Right renal cortex interstitium (tissue), 3 donors: ENCODE measurements at regions not wholly inside any gene's neighbourhood (a gene's known extent, or its start where the extent isn't known, plus 50 kb on each side); places are given as distances from the start of the nearest gene placed in this dataset.
"Not testable (repeated sequence)": the region's sequence is repeated elsewhere in the genome, so short reads cannot be mapped to it uniquely, and the experiment has no call there.

ENCODE experiments used
- DNase-seq, 3 donors: peaks; one replicate each; pipeline ENCODE4 v3.0.0-alpha.2; 2013; ENCODE audit warnings: low read depth in 3 of 3, low spot score in 2 of 3

DNA sequence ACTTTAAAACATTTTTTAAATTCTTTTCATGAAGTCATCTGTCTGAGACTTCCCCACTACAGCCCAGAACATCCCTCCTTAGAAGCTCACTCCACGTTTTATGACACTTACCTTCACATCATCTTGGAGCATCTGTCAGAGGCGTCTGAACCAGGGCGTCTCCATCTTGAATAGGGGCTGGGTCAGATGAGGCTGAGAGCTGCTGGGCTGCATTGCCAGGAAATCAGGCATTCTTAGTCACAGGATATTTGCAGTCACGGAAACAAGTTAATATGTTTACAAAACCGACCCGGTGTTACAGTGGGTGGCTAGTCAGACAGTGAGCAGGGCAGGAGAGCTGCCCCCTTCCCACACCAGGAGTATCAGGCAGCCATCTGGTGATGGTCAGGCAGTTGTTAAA is 456.5 kb downstream of the FBXO15 start:
- DNase-seq = no peak

DNA sequence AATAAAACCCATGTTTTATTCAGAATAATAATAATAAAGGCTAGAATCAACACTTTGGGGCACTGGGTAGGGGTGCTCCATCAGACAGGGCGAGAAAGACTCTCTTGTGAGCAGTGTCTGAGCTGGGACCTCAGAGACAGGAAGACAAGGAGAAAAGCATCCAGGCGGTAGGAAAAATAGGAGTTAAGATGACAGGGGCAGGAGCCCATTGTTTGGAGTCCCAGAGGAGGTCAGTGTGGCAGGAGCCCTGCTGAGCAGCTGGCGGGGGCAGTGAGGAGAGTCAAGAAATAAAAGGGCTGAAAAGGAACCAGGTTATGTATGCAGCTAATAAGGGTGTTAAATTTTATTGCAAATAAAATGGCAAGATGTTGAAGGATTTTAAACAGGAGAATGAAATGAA is 457.4 kb downstream of the FBXO15 start:
- DNase-seq = no peak

DNA sequence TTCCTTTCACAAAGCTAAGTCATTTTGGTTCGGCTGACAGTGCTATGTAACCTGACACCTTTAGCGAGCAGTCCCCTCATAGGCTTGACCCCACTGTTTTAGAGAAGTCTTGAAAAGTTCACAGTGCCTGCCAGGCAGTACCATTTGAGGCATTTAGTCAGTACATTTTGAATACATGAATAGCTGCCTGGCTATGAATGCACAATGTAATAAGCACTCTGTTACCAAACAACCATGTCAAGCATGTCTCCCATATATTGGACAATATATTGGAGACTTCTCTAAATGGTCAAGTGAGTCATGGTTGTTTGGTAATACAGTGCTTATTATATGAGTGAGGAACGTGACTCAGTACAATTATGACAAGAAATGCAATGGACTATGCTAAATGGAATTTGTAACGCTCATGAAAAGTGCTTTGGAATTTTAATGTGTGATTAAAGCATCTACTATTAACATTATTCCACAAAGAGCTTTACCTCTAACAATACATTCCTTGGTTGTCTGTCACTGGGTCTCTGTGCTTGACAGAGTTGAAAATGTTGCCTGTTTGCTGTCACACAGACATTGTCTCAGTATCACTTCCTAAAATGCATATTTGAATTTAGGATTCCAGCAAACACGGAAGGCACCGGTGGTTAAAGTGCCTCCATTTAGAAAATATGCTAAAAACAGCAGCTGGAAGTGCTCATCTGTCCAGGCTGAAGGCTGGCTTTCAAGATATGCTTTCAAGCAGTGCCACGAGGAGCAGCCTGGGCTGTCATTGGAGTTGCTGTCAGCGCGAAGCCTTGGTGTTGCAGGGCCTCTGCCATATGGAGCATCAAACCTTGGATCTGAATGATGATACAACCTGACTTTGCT is 458.6 kb downstream of the FBXO15 start:
- no peak for DNase-seq

DNA sequence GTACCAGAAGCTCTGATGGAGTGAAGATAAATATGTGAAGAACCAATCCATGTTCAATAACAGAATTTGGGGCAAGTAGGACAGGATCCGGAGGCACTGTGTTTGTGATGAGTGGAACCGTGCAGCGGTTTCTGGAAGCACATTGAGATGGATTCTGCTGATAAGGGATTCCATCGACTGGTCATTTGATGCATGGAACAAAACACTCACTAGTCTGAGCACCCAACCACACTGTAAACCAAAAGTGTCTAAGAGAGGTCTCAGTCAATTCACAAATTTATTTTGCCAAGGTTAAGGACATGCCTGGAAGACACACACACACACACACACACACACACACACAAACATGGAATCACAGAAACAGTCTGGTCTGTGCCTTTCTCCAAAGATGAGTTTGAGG is 459.5 kb downstream of the FBXO15 start:
- DNase-seq = no peak

DNA sequence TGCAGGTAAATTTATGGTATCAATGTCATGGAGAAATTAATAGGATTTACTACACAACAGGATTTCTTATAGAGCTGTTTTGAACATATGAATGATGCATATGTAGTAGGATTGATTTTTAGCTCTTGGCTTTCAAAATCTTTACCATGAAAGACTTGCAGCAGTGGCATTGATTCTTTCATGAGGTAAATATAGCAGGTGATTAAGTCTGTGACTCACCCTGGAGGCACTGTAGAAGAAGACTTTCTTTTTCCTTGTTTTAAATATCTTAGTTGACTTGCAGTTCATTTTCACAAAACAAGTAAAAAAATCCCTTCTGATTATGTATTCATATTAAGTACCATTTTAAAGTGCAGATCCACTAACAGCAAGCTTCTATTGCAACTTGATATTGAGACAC is 463.0 kb downstream of the FBXO15 start:
- DNase-seq = no peak

DNA sequence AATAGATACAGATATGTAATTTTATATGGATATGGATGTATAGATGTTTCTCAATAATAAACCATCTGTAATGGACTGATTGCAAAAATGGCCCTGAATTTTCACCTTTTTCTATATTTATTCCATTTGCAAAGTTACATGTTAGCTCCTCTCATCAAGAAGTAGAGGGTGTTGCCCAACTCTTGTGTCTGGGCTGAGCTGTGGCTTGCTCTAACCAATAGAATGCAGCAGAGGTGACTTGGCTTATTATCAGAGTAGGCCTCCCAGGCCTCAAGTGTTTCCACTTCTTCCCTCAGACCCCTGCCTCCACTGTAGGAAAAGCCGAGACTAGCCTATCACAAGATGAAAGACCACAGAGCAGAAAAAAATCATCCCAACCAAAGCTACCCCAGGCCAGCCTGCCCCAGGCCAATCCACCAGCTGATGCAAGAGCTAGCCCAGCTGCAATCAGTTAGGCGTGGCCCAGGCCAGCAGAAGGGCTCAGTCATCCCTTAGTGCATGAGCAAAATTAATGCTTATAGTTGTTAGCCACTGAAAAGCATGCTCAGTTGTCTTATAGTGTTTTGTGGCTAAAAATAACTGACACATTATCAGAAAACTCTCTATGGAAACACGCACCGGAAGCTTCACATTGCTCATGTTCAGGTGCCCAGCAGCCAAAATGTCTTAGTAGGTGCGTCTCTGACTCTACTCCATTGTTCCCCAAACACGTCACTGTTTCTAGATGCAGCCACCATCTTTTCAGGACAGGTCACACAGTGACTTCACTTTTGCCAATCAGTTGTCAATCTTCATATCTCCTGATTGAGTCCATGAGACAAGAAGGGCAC is 464.0 kb downstream of the FBXO15 start:
- DNase-seq = no peak

DNA sequence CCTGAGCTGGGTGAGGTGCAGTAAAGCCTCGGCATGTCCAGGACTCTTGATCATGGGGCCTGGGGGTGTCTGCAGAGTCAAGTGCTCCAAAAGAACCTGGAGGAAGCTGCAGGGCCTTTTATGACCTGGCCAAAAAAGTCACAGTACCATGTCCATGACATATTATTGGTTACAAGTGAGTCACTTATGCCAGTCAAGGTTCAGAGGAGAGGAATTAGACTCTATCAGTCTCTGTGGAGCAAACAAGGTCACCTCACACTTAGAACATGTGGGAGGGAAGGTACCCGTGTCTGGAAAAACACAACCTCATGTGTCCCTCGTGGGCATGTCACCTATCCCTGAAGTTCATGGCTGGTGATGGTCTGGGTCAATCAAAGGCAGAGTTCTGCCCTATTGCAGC is 465.7 kb downstream of the FBXO15 start:
- no peak for DNase-seq

DNA sequence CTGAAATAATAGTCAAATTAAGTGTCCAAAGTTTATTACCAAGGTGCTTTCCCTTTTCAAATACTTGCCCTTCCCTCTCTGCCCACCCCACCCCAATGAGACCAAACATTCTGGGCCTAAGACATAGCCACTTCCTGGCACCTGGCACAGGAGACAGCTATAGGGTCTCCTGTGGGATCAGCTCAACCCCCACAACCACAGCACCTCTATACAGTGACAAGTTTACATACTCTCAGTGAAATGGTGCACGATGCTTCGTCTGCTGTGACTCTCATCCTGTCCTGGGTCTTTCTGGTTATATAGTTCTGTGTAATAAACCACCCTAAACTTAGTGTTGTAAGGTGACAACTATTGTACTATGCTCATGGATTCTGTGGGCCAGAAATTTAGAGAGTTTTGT is 466.2 kb downstream of the FBXO15 start:
- no peak for DNase-seq

DNA sequence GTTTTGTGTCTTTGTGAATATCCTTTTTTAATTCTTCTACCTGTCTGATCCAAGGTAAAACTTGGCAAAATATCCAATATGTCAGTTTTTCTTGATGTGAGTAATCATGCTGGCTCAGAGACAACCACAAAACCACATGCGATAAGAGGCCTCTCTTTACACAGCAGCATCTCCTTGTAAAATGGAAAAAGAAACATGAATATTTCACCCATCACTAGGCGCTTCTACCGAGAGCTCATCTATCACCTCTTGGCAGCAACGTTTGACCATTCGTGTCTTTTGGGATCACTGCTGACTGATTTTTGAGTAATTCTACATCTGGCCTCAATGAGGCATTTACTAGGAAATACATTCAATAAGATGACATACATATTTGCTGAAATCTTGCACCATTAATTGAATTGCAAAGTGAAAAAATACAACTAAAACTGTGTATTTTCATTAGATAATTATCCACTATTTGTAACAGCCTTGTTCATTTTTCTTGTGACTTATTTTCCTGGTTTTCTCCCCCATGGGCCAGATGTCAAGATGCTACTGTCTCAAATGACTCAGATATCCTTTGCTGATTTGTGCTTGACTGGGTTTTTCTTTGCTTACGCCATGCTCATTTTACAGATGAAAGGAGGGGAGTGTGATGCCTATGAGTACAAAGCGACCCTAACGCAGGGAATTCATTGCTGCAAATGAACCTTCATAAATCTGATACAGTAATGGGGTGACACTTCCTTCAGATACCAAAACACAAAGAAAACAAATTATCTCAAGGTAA is 467.5 kb downstream of the FBXO15 start:
- DNase-seq = no peak

DNA sequence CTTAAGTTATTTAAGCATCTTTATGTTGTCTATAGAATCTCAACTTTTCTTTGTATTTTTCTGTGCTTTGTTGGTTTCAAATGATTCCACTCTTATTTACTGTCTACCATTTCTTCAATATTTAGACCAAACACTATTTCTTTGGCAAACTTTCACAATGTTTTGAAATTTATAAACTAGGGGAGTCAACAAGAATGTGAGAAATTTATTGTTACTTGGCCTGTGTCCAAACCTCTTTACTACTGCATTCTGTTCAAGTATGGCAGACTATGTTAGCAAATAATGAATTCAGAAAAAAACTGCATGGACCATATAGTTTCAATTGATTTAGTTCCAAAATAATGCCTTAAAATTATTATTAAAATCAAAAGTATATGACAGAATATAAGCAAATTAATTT is 470.2 kb downstream of the FBXO15 start:
- DNase-seq = no peak

DNA sequence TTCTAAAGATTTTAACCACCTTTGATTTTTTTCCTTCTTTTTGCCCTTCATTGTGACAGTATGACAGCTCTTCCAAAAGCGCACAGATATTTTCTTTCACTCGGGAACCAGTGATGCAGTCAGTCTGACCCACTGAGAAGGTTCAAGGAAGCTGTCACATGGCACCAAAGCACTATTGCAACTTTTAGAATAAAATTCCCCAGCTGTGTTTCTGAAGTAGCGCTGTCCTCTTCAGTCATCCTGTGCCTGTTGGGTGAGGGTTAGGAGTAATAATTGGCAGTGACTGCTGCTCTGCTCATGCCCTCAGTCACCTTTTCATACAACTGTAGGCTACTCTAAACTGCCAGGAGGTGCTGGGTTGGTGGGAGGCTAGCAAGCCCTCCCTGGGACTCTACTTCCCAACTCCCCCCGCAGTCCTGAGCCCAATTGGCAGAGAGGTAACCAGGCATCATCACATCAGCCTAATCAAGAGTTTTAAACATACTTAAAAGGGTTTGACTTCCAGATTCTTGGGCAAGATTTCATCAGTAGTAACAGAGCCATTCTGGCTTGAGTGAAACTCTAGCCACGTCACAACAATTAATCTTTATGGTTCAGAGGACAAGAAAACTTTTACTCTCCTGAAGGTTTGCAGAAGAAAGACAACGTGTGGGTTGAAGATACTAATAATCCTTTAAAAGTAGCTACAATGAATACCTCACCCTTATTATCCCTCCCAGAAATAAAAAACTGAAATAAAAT is 473.3 kb downstream of the FBXO15 start:
- DNase-seq = no peak

DNA sequence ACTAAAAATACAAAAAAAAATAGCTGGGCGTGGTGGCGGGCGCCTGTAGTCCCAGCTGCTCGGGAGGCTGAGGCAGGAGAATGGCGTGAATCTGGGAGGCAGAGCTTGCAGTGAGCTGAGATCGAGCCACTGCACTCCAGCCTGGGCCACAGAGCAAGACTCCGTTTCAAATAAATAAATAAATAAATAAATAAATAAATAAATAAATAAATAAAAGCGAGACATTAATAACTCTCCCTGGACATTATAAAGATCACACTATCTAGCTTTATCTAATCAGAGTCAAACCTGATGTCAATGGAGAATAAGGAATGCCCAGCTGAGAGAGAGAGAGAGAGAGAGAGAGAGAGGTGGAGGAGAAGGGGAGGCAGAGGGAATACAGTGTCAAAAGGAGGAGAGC is 476.2 kb downstream of the FBXO15 start:
- not testable (repeated sequence) for DNase-seq

DNA sequence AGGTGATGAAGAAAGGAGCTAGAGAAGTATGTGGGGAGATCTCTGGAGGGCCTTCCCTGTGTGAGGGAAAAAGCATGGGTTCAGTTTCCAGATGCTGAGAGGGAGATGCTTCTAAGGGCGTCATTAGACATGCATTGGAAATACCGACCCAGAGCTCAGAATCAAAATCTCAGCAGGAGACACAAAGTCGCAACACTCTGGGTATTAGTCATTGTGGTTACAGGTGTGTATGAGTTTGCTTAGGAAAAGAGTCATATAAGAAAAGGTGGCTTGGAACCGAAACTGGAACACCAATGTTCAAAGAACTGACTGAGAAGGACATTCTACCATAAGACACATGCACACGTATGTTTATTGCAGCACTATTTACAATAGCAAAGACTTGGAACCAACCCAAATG is 477.1 kb downstream of the FBXO15 start:
- no peak for DNase-seq

DNA sequence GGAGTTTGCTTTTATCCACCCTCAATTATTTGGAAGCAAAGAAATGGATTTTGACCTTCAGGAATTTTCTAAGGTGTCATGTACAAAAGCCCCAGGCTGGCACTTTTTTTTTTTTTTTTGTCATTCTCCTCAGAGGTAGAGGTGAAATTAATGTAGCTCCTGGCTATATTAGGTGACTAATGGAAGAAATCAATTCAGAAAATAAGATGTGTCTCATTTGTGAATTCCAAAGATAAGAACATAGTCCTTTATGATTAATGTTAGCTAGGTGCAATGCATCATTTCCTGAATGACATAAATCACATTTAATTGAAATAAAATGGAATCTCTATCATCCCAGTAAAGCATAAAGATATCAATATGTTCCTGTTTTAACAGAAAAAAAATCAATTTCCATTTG is 477.6 kb downstream of the FBXO15 start:
- no peak for DNase-seq

DNA sequence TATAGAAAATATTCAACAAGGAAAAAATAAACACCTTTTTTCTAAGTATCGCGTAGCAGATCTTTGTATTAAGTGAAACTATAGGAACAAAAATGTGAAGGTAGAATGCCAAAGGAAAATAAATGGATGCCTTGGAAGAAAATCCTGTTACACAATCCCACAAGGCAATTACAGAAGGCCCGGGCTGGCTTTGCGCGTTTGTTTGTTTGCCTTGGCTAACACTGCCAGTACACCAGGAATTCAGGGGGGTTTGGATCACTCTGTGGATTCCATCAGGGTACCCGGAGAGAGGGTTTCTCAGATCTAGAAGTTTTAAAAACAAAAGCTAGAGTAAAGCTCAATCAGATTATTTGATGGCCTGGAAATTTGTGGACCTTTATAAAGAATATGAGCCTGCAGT is 478.3 kb downstream of the FBXO15 start:
- no peak for DNase-seq

DNA sequence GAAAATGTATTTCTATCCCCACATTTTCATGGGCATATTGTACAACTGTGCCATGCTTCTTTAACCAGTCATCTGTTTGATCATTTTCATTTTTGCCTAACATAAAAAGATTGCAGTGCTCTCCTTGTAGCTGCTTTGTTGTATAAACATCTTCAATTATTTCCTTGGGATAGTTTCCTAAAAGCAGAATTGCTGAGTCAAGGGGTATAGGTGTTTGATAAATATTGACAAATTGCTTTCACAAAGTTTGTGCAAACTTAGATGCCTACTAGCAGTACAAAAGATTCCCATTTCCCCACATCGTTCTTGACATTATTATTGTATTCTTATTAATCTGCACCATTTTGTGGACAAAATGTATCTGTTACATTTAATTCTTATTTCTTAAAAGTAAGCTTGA is 479.6 kb downstream of the FBXO15 start:
- no peak for DNase-seq

DNA sequence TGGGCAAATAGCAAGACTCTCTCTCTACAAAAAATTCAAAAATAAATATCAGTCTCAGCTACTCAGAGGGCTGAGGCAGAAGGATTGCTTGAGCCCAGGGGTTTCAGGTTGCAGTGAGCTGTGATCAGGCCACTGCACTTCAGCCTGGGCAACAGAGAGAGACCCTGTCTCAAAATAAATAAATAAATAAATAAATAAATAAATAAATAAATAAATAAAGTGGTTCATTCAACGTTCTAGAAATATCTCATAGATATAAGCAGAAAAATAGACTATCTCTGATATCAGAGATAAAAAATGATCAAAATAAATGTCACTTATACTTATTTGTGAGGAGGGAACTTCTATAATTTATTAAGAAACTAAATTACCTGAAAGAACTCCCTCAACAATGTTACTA is 480.9 kb downstream of the FBXO15 start:
- no peak for DNase-seq

DNA sequence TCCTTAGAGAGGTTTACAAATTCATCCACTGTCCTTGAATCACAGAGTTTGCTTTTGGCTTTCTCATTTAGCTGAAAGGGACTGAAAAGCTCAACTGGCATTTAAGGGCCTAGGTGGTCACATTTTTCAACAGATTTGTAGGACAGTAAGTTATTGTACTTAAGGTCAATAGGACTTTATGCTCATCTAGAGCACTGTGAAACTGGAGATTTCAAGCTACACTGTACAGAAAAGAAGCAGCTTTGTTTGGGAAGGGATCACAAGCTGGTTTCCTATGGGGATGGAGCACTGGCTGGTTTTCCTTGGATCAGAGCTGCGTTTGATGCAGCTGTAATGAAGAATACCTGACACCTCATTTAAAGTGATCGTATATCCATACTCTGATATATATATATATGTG is 482.7 kb downstream of the FBXO15 start:
- no peak for DNase-seq

DNA sequence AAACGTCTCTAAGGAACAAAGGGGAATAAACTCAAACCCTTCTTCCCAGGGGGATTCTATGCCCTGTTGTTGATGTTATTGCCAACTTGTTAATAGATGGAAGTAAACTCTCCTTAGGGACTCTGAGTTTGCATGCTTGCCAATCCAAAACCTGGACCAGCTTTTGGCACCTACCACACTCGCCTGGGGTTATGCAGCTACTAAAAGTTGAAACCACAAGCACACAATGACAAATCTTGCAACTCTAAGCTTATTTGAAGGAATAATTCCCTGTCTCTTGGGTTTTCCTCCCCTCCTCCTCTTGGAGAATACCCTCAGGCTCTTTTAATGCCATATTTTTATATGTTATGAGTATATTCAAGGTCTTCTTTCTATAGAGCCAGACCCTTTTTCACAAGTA is 484.1 kb downstream of the FBXO15 start:
- no peak for DNase-seq

DNA sequence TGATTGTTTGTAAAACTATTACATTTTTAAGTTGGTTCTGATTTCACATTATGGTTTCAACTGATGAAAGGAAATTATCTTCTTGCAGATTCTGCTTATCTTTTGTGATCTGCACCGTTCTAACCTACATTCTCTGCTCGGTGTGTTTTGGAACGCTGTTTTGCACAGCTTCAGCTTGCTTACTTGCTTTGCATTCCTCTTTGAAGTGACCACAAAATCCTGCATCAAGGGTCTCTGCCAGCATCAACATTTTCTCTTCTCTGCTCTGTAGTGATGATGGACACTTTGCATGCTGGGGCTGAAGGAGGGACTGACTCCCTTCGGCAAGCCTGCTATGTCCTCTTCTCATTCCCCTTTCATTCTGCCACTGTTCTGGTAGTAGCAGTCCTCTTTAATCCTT is 485.2 kb downstream of the FBXO15 start:
- DNase-seq = no peak
